ENCODE measurements at regions not wholly inside any gene's neighbourhood (a gene's known extent, or its start where the extent isn't known, plus 50 kb on each side); places are given as distances from the start of the nearest gene placed in this dataset.

DNA sequence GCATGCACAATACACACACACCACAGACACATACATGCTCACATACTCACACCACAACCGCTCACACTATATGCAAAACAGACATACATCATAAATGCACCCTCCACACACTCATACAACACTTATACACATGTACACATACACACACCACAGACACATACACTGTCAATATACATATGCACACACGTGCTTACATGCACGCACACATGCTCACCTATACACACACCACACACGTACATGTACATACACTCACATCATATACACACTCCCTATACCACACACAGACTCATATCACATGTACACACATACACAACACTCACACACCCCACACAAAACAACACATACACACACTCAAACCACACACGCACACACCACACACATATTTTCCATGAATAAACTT lies 885.3 kb downstream of the TBC1D22A start:
- H3K9me2 ChIP-seq (replicated peaks; ENCODE audit: insufficient read depth, low read length) = no peaks in the 10 kb centered on the region
- H3K9ac ChIP-seq (ENCODE audit: low read length) = no peak overlapping the region
- no peaks in the 10 kb centered on the region for H4K20me1 ChIP-seq (ENCODE audit: low read depth, low read length)
- no peaks in the 10 kb centered on the region for H3K27me3 ChIP-seq (ENCODE audit: low read length)
- H3K4me2 ChIP-seq (ENCODE audit: low read depth, low read length, poor library complexity, severe bottlenecking) = no peak overlapping the region
- H3K36me3 ChIP-seq (ENCODE audit: low read length) = no peaks in the 10 kb centered on the region
- no peak overlapping the region for H3K4me3 ChIP-seq (ENCODE audit: insufficient read depth, low read length, poor library complexity, severe bottlenecking)
- no peak overlapping the region for H2AFZ ChIP-seq (ENCODE audit: low read depth, low read length, severe bottlenecking)
- H3F3A ChIP-seq (ENCODE audit: insufficient read depth) = no peaks in the 10 kb centered on the region
- H3K27ac ChIP-seq (ENCODE audit: low read depth, low read length) = no peak overlapping the region
- H3K9me3 ChIP-seq (ENCODE audit: insufficient read depth, low read length) = no peaks in the 10 kb centered on the region
- no peaks in the 10 kb centered on the region for H3K79me2 ChIP-seq (ENCODE audit: insufficient read depth, low read length)
- TF ChIP-seq, protein P1, sequence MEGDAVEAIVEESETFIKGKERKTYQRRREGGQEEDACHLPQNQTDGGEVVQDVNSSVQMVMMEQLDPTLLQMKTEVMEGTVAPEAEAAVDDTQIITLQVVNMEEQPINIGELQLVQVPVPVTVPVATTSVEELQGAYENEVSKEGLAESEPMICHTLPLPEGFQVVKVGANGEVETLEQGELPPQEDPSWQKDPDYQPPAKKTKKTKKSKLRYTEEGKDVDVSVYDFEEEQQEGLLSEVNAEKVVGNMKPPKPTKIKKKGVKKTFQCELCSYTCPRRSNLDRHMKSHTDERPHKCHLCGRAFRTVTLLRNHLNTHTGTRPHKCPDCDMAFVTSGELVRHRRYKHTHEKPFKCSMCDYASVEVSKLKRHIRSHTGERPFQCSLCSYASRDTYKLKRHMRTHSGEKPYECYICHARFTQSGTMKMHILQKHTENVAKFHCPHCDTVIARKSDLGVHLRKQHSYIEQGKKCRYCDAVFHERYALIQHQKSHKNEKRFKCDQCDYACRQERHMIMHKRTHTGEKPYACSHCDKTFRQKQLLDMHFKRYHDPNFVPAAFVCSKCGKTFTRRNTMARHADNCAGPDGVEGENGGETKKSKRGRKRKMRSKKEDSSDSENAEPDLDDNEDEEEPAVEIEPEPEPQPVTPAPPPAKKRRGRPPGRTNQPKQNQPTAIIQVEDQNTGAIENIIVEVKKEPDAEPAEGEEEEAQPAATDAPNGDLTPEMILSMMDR (IDR thresholded peaks at IDR 0.05; ENCODE audit: insufficient read depth, low read length, poor library complexity, severe bottlenecking) = no peak
- TF ChIP-seq EZH2phosphoT487 (conservative IDR thresholded peaks at IDR 0.05; ENCODE audit: low read length) = no peak

DNA sequence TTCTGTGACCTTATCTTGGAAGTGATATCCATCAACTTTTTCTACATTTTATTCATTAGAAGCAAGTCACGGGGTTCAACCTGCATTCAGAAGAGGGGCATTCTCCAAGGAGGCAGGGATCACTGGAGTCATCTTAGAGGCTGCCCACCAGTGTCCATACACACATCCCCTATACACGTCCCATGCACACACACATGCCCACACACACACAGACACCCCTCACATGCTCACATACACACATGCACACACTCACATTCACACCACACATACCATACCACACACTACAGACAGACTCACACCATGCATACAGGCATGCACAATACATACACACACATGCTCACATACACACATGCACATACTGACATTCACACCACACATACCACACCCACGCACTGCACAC lies 884.7 kb downstream of the TBC1D22A start:
- Histone ChIP-seq H3K9me2 (replicated peaks; ENCODE audit: insufficient read depth, low read length) (no peaks in the 10 kb centered on the region), H2AFZ (ENCODE audit: low read depth, low read length, severe bottlenecking) (no peak overlapping the region), H3K27me3 (ENCODE audit: low read length) (no peaks in the 10 kb centered on the region), H3K36me3 (ENCODE audit: low read length) (no peaks in the 10 kb centered on the region), H3K27ac (ENCODE audit: low read depth, low read length) (no peak overlapping the region), H3K9me3 (ENCODE audit: insufficient read depth, low read length) (no peaks in the 10 kb centered on the region), H3F3A (ENCODE audit: insufficient read depth) (no peaks in the 10 kb centered on the region), H3K4me3 (ENCODE audit: insufficient read depth, low read length, poor library complexity, severe bottlenecking) (no peak overlapping the region), H3K79me2 (ENCODE audit: insufficient read depth, low read length) (no peaks in the 10 kb centered on the region), H3K9ac (ENCODE audit: low read length) (no peak overlapping the region), H3K4me2 (ENCODE audit: low read depth, low read length, poor library complexity, severe bottlenecking) (no peak overlapping the region), H4K20me1 (ENCODE audit: low read depth, low read length) (no peaks in the 10 kb centered on the region)
- TF ChIP-seq EZH2phosphoT487 (conservative IDR thresholded peaks at IDR 0.05; ENCODE audit: low read length) = no peak
- TF ChIP-seq, protein P1 (IDR thresholded peaks at IDR 0.05; ENCODE audit: insufficient read depth, low read length, poor library complexity, severe bottlenecking) = no peak

DNA sequence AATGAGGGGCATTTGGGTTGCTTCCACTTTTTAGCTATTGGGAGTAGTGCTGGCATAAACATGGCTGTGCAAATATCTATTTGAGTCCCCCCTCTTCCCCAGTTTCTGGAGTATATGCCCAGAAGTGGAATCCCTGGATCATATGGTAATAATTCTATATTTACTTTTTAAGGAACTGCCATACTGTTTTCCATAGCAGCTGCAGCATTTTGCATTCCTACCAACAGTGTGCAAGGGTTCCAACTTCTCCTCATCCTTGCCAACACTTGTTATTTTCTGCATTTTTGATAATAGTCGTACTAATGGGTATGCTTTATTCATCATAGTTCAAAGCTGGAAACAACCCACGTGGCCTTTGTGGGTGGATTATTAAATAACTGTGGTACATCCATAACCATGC lies 883.5 kb downstream of the TBC1D22A start:
- no peaks in the 10 kb centered on the region for H3F3A ChIP-seq (ENCODE audit: insufficient read depth)
- no peaks in the 10 kb centered on the region for H3K9me2 ChIP-seq (replicated peaks; ENCODE audit: insufficient read depth, low read length)
- TF ChIP-seq EZH2phosphoT487 (conservative IDR thresholded peaks at IDR 0.05; ENCODE audit: low read length) = no peak
- TF ChIP-seq, protein P1 (IDR thresholded peaks at IDR 0.05; ENCODE audit: insufficient read depth, low read length, poor library complexity, severe bottlenecking) = no peak
- no peak overlapping the region for H3K27ac ChIP-seq (ENCODE audit: low read depth, low read length)
- H2AFZ ChIP-seq (ENCODE audit: low read depth, low read length, severe bottlenecking) = no peak overlapping the region
- H3K9me3 ChIP-seq (ENCODE audit: insufficient read depth, low read length) = no peaks in the 10 kb centered on the region
- H3K4me2 ChIP-seq (ENCODE audit: low read depth, low read length, poor library complexity, severe bottlenecking) = no peak overlapping the region
- no peaks in the 10 kb centered on the region for H3K27me3 ChIP-seq (ENCODE audit: low read length)
- H4K20me1 ChIP-seq (ENCODE audit: low read depth, low read length) = no peaks in the 10 kb centered on the region
- H3K79me2 ChIP-seq (ENCODE audit: insufficient read depth, low read length) = no peaks in the 10 kb centered on the region
- H3K9ac ChIP-seq (ENCODE audit: low read length) = no peak overlapping the region
- no peaks in the 10 kb centered on the region for H3K36me3 ChIP-seq (ENCODE audit: low read length)
- H3K4me3 ChIP-seq (ENCODE audit: insufficient read depth, low read length, poor library complexity, severe bottlenecking) = no peak overlapping the region
